ENCODE measurements at regions not wholly inside any gene's neighbourhood (a gene's known extent, or its start where the extent isn't known, plus 50 kb on each side); places are given as distances from the start of the nearest gene placed in this dataset.
A peak's percentile ranks its signal among the peaks of the same experiment; 100 is the strongest.
"Not testable (repeated sequence)": the region's sequence is repeated elsewhere in the genome, so short reads cannot be mapped to it uniquely, and the experiment has no call there.

GRCh38 chr10:62584731-62585130, 210.6 kb downstream of the ZNF365 start:
- no peak for DNase-seq (ENCODE audit: low read depth in 4 of 4, low spot score in 3 of 4)

- DNase-seq (ENCODE audit: low read depth in 4 of 4, low spot score in 3 of 4), result no peak
Observed at GRCh38 chr10:62585211-62585775, 211.1 kb downstream of the ZNF365 start.

GRCh38 chr10:62587011-62587410, 212.8 kb downstream of the ZNF365 start:
- DNase-seq (ENCODE audit: low read depth in 4 of 4, low spot score in 3 of 4), result no peak

- no peak for DNase-seq (ENCODE audit: low read depth in 4 of 4, low spot score in 3 of 4)
Observed at GRCh38 chr10:62588116-62588515, 213.9 kb downstream of the ZNF365 start.

- no peak for DNase-seq (ENCODE audit: low read depth in 4 of 4, low spot score in 3 of 4)
Observed at GRCh38 chr10:62589689-62590088, 214.8 kb upstream of the ADO start.

- no peak for DNase-seq (ENCODE audit: low read depth in 4 of 4, low spot score in 3 of 4)
Observed at GRCh38 chr10:62590306-62590705, 214.2 kb upstream of the ADO start.

- peak in 1 of 4 donors; percentile 44 for DNase-seq (ENCODE audit: low read depth in 4 of 4, low spot score in 3 of 4)
Observed at GRCh38 chr10:62594093-62594520, 210.4 kb upstream of the ADO start.

- no peak for DNase-seq (ENCODE audit: low read depth in 4 of 4, low spot score in 3 of 4)
Observed at GRCh38 chr10:62597226-62597625, 207.3 kb upstream of the ADO start.

- no peak for DNase-seq (ENCODE audit: low read depth in 4 of 4, low spot score in 3 of 4)
Observed at GRCh38 chr10:62599161-62599560, 205.4 kb upstream of the ADO start.

- not testable (repeated sequence) for DNase-seq (ENCODE audit: low read depth in 4 of 4, low spot score in 3 of 4)
Observed at GRCh38 chr10:62606551-62606950, 198.0 kb upstream of the ADO start.

- DNase-seq (ENCODE audit: low read depth in 4 of 4, low spot score in 3 of 4), result not testable (repeated sequence)
Observed at GRCh38 chr10:62608189-62608875, 196.2 kb upstream of the ADO start.

- DNase-seq (ENCODE audit: low read depth in 4 of 4, low spot score in 3 of 4), result peak in 3 of 4 donors; percentile 33 to 47 (median 36)
Observed at GRCh38 chr10:62610649-62611229, 193.8 kb upstream of the ADO start.

- DNase-seq (ENCODE audit: low read depth in 4 of 4, low spot score in 3 of 4), result peak in 3 of 4 donors; percentile 56 to 65 (median 57)
Observed at GRCh38 chr10:62613424-62613823, 191.1 kb upstream of the ADO start.

GRCh38 chr10:62613859-62614258, 190.7 kb upstream of the ADO start:
- DNase-seq (ENCODE audit: low read depth in 4 of 4, low spot score in 3 of 4), result no peak

GRCh38 chr10:62614389-62615157, 189.9 kb upstream of the ADO start:
- no peak for DNase-seq (ENCODE audit: low read depth in 4 of 4, low spot score in 3 of 4)

GRCh38 chr10:62616885-62617590, 187.5 kb upstream of the ADO start:
- DNase-seq (ENCODE audit: low read depth in 4 of 4, low spot score in 3 of 4), result no peak

GRCh38 chr10:62617652-62618051, 186.9 kb upstream of the ADO start:
- no peak for DNase-seq (ENCODE audit: low read depth in 4 of 4, low spot score in 3 of 4)

- no peak for DNase-seq (ENCODE audit: low read depth in 4 of 4, low spot score in 3 of 4)
Observed at GRCh38 chr10:62618054-62618453, 186.5 kb upstream of the ADO start.

GRCh38 chr10:62618576-62619412, 185.7 kb upstream of the ADO start:
- DNase-seq (ENCODE audit: low read depth in 4 of 4, low spot score in 3 of 4), result no peak

- DNase-seq (ENCODE audit: low read depth in 4 of 4, low spot score in 3 of 4), result no peak
Observed at GRCh38 chr10:62619413-62619738, 185.1 kb upstream of the ADO start.

Measured in right renal pelvis (tissue), 4 donors.